Sigmoid colon (tissue), 6 donors: ENCODE measurements at regions not wholly inside any gene's neighbourhood (a gene's known extent, or its start where the extent isn't known, plus 50 kb on each side); places are given as distances from the start of the nearest gene placed in this dataset.

Source experiments
- DNase-seq: peaks from one replicate; pipeline ENCODE4 v3.0.0-alpha.2; 2019
- H3K27ac ChIP-seq, 4 donors: fragments of 200-600 bp; sonication (generic); one replicate each; pipeline ENCODE4 v1.5.1; 2016 to 2019; ENCODE audit warnings: mild to moderate bottlenecking in 1 of 4
- H3K27me3 ChIP-seq, 3 donors: fragments of 200-600 bp; sonication (generic); one replicate each; pipeline ENCODE4 v1.5.1; 2019; ENCODE audit warnings: mild to moderate bottlenecking in 1 of 3
- H3K36me3 ChIP-seq, 4 donors: fragments of 200-600 bp; sonication (generic); one replicate each; pipeline ENCODE4 v1.5.1; 2016 to 2019
- H3K4me1 ChIP-seq, 4 donors: fragments of 200-600 bp; sonication (generic); one replicate each; pipeline ENCODE4 v1.5.1; 2017 to 2019
- H3K4me3 ChIP-seq, 4 donors: fragments of 200-600 bp; sonication (generic); one replicate each; pipeline ENCODE4 v1.5.1; 2017 to 2019; ENCODE audit warnings: mild to moderate bottlenecking in 2 of 4, moderate library complexity in 1 of 4
- H3K9me3 ChIP-seq, 4 donors: fragments of 200-600 bp in 3 of 4; sonication (generic) in 3 of 4; one replicate each; pipeline versions ENCODE4 v1.5.1 to v1.6.1; 2013 to 2019
- CTCF ChIP-seq, 4 experiments: fragments of 450-650 bp in 3 of 4; fragments of 200-600 bp in 1 of 4; IDR thresholded peaks; one replicate each; pipeline ENCODE4 v1.5.1; 2016 to 2019; ENCODE audit warnings: antibody characterized with exemption in 4 of 4, mild to moderate bottlenecking in 3 of 4, moderate library complexity in 2 of 4
- EP300 ChIP-seq, 4 donors: sonication (generic); formaldehyde crosslinking; IDR thresholded peaks; one replicate each; pipeline ENCODE4 v1.6.1; 2017; ENCODE audit warnings: antibody characterized with exemption in 4 of 4
- POLR2A ChIP-seq, 2 donors: fragments of 450-650 bp; IDR thresholded peaks; one replicate each; pipeline ENCODE4 v1.6.1; 2016; ENCODE audit warnings: antibody characterized with exemption in 2 of 2, mild to moderate bottlenecking in 2 of 2, moderate library complexity in 2 of 2
- POLR2AphosphoS5 ChIP-seq, 4 donors: sonication (generic); formaldehyde crosslinking; IDR thresholded peaks; one replicate each; pipeline ENCODE4 v1.6.1; 2017; ENCODE audit warnings: antibody characterized with exemption in 4 of 4
- WGBS, 2 donors: extraction: QIAGEN DNeasy Blood & Tissue Kit; methylation state at CpG; one replicate each; pipeline ENCODE4 v1.1.7; 2013; 5-methylcytosine and 5-hydroxymethylcytosine counted together
- intact Hi-C: fragments of 100-400 bp; cut with DNase I; formaldehyde crosslinking; loops from one replicate; pipeline ENCODE4 v1.15.1; 2023
- donor health status: healthy with polysubstance abuse.
- donor health status: healthy.

DNA sequence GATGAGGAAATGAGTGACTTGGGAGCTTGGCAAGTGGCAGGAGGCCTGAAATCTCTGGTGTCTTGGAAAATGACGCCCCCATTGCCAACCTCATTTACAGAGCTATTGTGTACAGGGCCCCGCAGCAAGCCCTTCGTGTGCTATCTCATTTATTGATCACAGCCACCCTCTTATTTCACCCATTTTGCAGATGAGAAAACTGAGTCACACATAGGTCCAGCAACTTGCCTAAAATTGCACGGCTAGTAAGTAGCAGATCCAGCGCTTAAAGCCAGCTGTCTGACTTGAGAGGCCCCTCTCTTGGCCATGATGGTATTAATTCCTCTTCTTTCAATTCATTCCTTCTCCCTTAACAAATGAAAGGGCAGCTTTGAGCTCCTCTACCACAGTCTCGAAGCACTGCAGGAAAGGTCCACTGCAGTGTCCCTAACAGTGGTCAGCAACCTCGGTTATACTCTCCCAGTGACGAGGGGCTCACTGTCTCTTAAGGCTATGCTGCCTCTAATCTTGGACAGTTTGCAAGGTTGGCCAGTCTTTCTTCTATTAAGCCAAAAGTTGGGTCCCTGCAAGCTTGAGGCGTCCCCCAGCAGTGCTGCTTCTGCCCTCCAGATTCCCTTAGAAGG lies 162.2 kb downstream of the COPRS start:
- 79 to 91% methylated on average over 9 of the region's 9 CpGs for WGBS, 2 donors

GRCh38 chr17:31696184-31696602 lies 162.9 kb downstream of the COPRS start:
- no peak overlapping the region for H3K4me3 ChIP-seq
- H3K27me3 ChIP-seq = no peaks in the 10 kb centered on the region
- peak overlapping the region; percentile 81 to 86 (median 83) for H3K27ac ChIP-seq
- peak; percentile 96 for DNase-seq
- TF ChIP-seq CTCF (IDR thresholded peaks at IDR 0.05) (peak in 1 of 4 experiments; percentile 30), POLR2A (IDR thresholded peaks at IDR 0.05) (no peak), EP300 (IDR thresholded peaks at IDR 0.05) (peak in 3 of 4 donors; percentile 78 to 89 (median 80)), POLR2AphosphoS5 (IDR thresholded peaks at IDR 0.05) (peak; percentile 82 to 97 (median 95))
- no peaks in the 10 kb centered on the region for H3K36me3 ChIP-seq
- no peaks in the 10 kb centered on the region for H3K9me3 ChIP-seq
- peaks cover 0 to 84% (median 73%) of the 10 kb centered on the region in 4 donors for H3K4me1 ChIP-seq
- intact Hi-C loops = loop anchor here (2.0 kb wide), 2 partner anchors 41 to 137 kb away; no protein-coding TSS in a partner anchor
- WGBS, 2 donors = 69 to 81% methylated on average over 12 of the region's 12 CpGs

More for the DNA sequence above, 162.2 kb downstream of the COPRS start:
- peak overlapping the region; percentile 81 to 86 (median 83) for H3K27ac ChIP-seq
- peaks cover 0 to 78% (median 67%) of the 10 kb centered on the region in 4 donors for H3K4me1 ChIP-seq
- no peaks in the 10 kb centered on the region for H3K27me3 ChIP-seq
- no peak overlapping the region for H3K4me3 ChIP-seq
- no peak for TF ChIP-seq EP300 (IDR thresholded peaks at IDR 0.05)
- TF ChIP-seq CTCF (IDR thresholded peaks at IDR 0.05) = no peak
- no peaks in the 10 kb centered on the region for H3K9me3 ChIP-seq
- no peaks in the 10 kb centered on the region for H3K36me3 ChIP-seq
- DNase-seq = no peak
- intact Hi-C loops = loop anchor here (2.0 kb wide), 2 partner anchors 40 to 138 kb away; no protein-coding TSS in a partner anchor

DNA sequence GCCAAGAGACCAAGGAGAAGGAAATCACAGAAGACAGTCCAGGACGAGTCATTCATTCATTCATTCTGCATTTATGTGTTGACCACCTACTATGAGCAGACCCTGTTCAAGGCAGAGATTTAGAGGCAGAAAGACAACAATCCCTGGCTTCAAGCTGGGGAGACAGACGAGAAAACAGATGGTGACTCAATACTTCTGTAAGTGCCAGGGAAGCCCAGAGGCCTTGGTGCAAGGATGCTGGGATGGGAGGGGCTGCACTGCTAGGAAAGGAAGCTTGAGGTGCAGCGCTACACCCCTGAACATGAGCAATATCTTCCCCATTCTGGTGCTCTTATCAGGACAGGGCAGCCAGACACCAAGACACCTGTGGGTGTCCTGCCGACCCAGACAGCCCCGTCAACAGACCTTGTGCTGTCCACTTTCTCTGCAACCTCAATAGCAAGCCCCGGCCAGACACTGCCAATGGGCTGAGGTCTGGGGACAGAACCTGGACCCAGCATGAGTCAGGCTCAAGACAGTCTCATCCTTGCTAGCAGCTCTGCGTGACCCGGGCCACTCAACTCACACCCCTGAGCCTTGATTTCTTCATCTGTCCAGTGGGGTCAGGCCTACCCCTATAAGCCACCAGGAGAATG lies 163.5 kb downstream of the COPRS start:
- Histone ChIP-seq H3K4me1 (peaks cover 0 to 86% (median 77%) of the 10 kb centered on the region in 4 donors), H3K36me3 (no peaks in the 10 kb centered on the region), H3K4me3 (no peak overlapping the region), H3K27me3 (no peaks in the 10 kb centered on the region), H3K27ac (peak overlapping the region; percentile 81 to 86 (median 83)), H3K9me3 (no peaks in the 10 kb centered on the region)
- intact Hi-C loops = loop anchor here (2.0 kb wide), 2 partner anchors 41 to 137 kb away; no protein-coding TSS in a partner anchor
- TF ChIP-seq CTCF (IDR thresholded peaks at IDR 0.05) (no peak), EP300 (IDR thresholded peaks at IDR 0.05) (no peak), POLR2AphosphoS5 (IDR thresholded peaks at IDR 0.05) (no peak), POLR2A (IDR thresholded peaks at IDR 0.05) (no peak)
- DNase-seq = no peak
- 83 to 91% methylated on average over 8 of the region's 8 CpGs for WGBS, 2 donors

GRCh38 chr17:31693433-31694220 lies 165.4 kb downstream of the COPRS start:
- peaks cover 0 to 78% (median 74%) of the 10 kb centered on the region in 4 donors for H3K4me1 ChIP-seq
- no peaks in the 10 kb centered on the region for H3K27me3 ChIP-seq
- H3K27ac ChIP-seq = peak overlapping the region; percentile 81 to 86 (median 83)
- 79 to 81% methylated on average over 5 of the region's 5 CpGs for WGBS, 2 donors
- TF ChIP-seq EP300 (IDR thresholded peaks at IDR 0.05) = peak; percentile 40 to 73 (median 68)
- TF ChIP-seq CTCF (IDR thresholded peaks at IDR 0.05) = no peak
- peak; percentile 84 to 94 (median 88) for TF ChIP-seq POLR2AphosphoS5 (IDR thresholded peaks at IDR 0.05)
- H3K4me3 ChIP-seq = no peak overlapping the region
- intact Hi-C loops = loop anchor here (1.0 to 5.0 kb wide), 3 partner anchors 46 to 149 kb away; no protein-coding TSS in a partner anchor
- H3K36me3 ChIP-seq = no peaks in the 10 kb centered on the region
- no peak for DNase-seq
- no peaks in the 10 kb centered on the region for H3K9me3 ChIP-seq
